GM20000 (cell line): ENCODE measurements at regions not wholly inside any gene's neighbourhood (a gene's known extent, or its start where the extent isn't known, plus 50 kb on each side); places are given as distances from the start of the nearest gene placed in this dataset.

Experiments
- DNase-seq: peaks from one replicate; pipeline ENCODE4 v3.0.0; 2012; ENCODE audit warnings: low spot score
- CTCF ChIP-seq: IDR thresholded peaks from 2 replicates; pipeline ENCODE4 v1.5.1; 2012; ENCODE audit warnings: mild to moderate bottlenecking, control low read depth; ENCODE audit errors: extremely low read depth, missing control alignments

- TF ChIP-seq CTCF = no peak
- DNase-seq = no peak
These were observed 308.3 kb downstream of the KCNRG start for GRCh38 chr13:50323440-50324065.

- TF ChIP-seq CTCF = no peak
- DNase-seq = no peak
These were observed 311.0 kb downstream of the KCNRG start for GRCh38 chr13:50326271-50326670.

- DNase-seq = no peak
- no peak for TF ChIP-seq CTCF
These were observed 311.6 kb downstream of the KCNRG start for GRCh38 chr13:50326811-50327210.

GRCh38 chr13:50334115-50334778 is 319.0 kb downstream of the KCNRG start:
- no peak for TF ChIP-seq CTCF
- no peak for DNase-seq

- no peak for TF ChIP-seq CTCF
These were observed 319.7 kb downstream of the KCNRG start for GRCh38 chr13:50334944-50335343.

GRCh38 chr13:50339271-50339670 is 324.0 kb downstream of the KCNRG start:
- no peak for TF ChIP-seq CTCF
- DNase-seq = no peak

More at GRCh38 chr13:50334944-50335343, 319.7 kb downstream of the KCNRG start:
- DNase-seq = no peak

GRCh38 chr13:50340146-50340545 is 324.9 kb downstream of the KCNRG start:
- TF ChIP-seq CTCF = no peak
- DNase-seq = no peak
